K562 (cell line): ENCODE measurements at regions not wholly inside any gene's neighbourhood (a gene's known extent, or its start where the extent isn't known, plus 50 kb on each side); places are given as distances from the start of the nearest gene placed in this dataset.

ENCODE experiments used
- ATAC-seq: fragments of 200-7000 bp; cut with Tn5 transposase; 3 replicates; pipeline ENCODE4 v1.9.1; 2020; ENCODE audit warnings: moderate library complexity
- BruUV-seq: library from RNA; stranded (reverse); fragments of 400-500 nt; replicated peaks from 2 replicates; lab custom pipeline; 2021; lab: Mats Ljungman, UMichigan
- CTCF ChIA-PET: fragments of 300-600 bp; formaldehyde crosslinking; extraction: SDS; loops from one replicate; lab custom pipeline; 2021; ENCODE audit warnings: low intra/inter-chr PET ratio; lab: Yijun Ruan, JAX
- POLR2A ChIA-PET: fragments of 300-600, 350-650 bp; sonication (Branson Sonifier 250); formaldehyde crosslinking; extraction: SDS; loops from one replicate; lab custom pipeline; 2021; ENCODE audit warnings: antibody characterized with exemption, inconsistent platforms; lab: Yijun Ruan, JAX
- DNase-seq, 4 experiments: peaks; one replicate each; pipeline versions ENCODE4 v3.0.0 to v3.0.0-alpha.2; 2011 to 2018; ENCODE audit warnings: low spot score in 3 of 4, mixed read lengths in 3 of 4; ENCODE audit errors: extremely low read depth in 1 of 4
- FAIRE-seq: peaks from 2 replicates; lab custom pipeline; 2011; peaks lifted over from hg19 to GRCh38; lab: Jason Lieb, UNC
- H2AFZ ChIP-seq: 2 replicates; pipeline ENCODE4 v1.6.0; 2011; ENCODE audit warnings: low read depth, low read length, control low read depth, inconsistent platforms
- H3K27ac ChIP-seq: fragments of 200-600 bp; 3 replicates; pipeline ENCODE4 v1.8.0; 2011; ENCODE audit warnings: low read depth, mild to moderate bottlenecking, control low read depth, inconsistent platforms, low read length, moderate library complexity, mixed read lengths; ENCODE audit errors: extremely low read depth
- H3K27me3 ChIP-seq, 2 experiments: fragments of 300-600 bp in 1 of 2; 2 replicates in 1 of 2; 3 replicates in 1 of 2; pipeline versions ENCODE4 v1.6.0 to v1.8.0; 2011; ENCODE audit warnings: inconsistent platforms in 2 of 2, low read length in 2 of 2, mild to moderate bottlenecking in 1 of 2, mixed read lengths in 1 of 2, moderate library complexity in 1 of 2; ENCODE audit not compliant: control insufficient read depth in 2 of 2, insufficient read depth in 2 of 2
- H3K36me3 ChIP-seq: fragments of 300-600 bp; 3 replicates; pipeline ENCODE4 v1.8.0; 2011; ENCODE audit warnings: mild to moderate bottlenecking, low read length, inconsistent platforms; ENCODE audit not compliant: control insufficient read depth, insufficient read depth
- H3K4me1 ChIP-seq, 2 experiments: fragments of 200-600 bp in 1 of 2; replicated peaks in 1 of 2; 2 replicates in 1 of 2; 3 replicates in 1 of 2; pipeline versions ENCODE4 v1.5.1 to v1.8.0; 2011; ENCODE audit warnings: inconsistent platforms in 2 of 2, low read length in 2 of 2, mild to moderate bottlenecking in 1 of 2, mixed read lengths in 1 of 2, moderate library complexity in 1 of 2; ENCODE audit not compliant: control insufficient read depth in 2 of 2, insufficient read depth in 2 of 2
- H3K4me2 ChIP-seq: 2 replicates; pipeline ENCODE4 v1.6.1; 2011; ENCODE audit warnings: low read length, control low read depth, inconsistent platforms, mixed read lengths; ENCODE audit not compliant: insufficient read depth
- H3K4me3 ChIP-seq: fragments of 200-600 bp; sonication (generic), shearing (Covaris generic); 2 replicates; pipeline ENCODE4 v1.5.1; 2016; ENCODE audit warnings: control low read depth, inconsistent platforms
- H3K79me2 ChIP-seq: fragments of 200-600 bp; 3 replicates; pipeline ENCODE4 v1.8.0; 2011; ENCODE audit warnings: low read length, inconsistent platforms; ENCODE audit not compliant: control insufficient read depth, insufficient read depth
- H3K9ac ChIP-seq, 2 experiments: 2 replicates each; pipeline versions ENCODE4 v1.6.0 to v1.6.1; 2011; ENCODE audit warnings: low read depth in 2 of 2, low read length in 2 of 2, control low read depth in 1 of 2, inconsistent platforms in 1 of 2, mild to moderate bottlenecking in 1 of 2, mixed read lengths in 1 of 2; ENCODE audit not compliant: insufficient read depth in 1 of 2
- H3K9me1 ChIP-seq: one replicate; pipeline ENCODE4 v1.6.0; 2011; ENCODE audit warnings: inconsistent platforms, mild to moderate bottlenecking, low read length, moderate library complexity; ENCODE audit not compliant: control insufficient read depth, insufficient read depth
- H3K9me3 ChIP-seq: replicated peaks from 2 replicates; pipeline ENCODE4 v1.5.1; 2011; ENCODE audit warnings: low read depth, low read length, inconsistent platforms; ENCODE audit not compliant: control insufficient read depth, insufficient read depth
- H4K20me1 ChIP-seq: replicated peaks from 2 replicates; pipeline ENCODE4 v1.6.1; 2011; ENCODE audit warnings: low read length, inconsistent platforms, mixed read lengths; ENCODE audit not compliant: control insufficient read depth, insufficient read depth
- ARID2 ChIP-seq: fragments of 450-650 bp; IDR thresholded peaks from 2 replicates; pipeline ENCODE4 v1.6.1; 2017; ENCODE audit warnings: antibody characterized with exemption, mild to moderate bottlenecking
- BACH1 ChIP-seq: fragments of 200-800 bp; sonication (Bioruptor generic); IDR thresholded peaks from 2 replicates; pipeline ENCODE4 v1.6.1; 2016; ENCODE audit warnings: missing genetic modification characterization, missing compliant biosample characterization
- CBX5 ChIP-seq: IDR thresholded peaks from 2 replicates; pipeline ENCODE4 v1.6.1; 2014; ENCODE audit warnings: low read depth, borderline replicate concordance
- FOXA3 ChIP-seq, 2 experiments: fragments of 450-650 bp in 1 of 2; sonication (generic) in 1 of 2; formaldehyde crosslinking; IDR thresholded peaks in 1 of 2; conservative IDR thresholded peaks in 1 of 2; 2 replicates each; pipeline versions ENCODE4 v1.4.0 to v1.8.0; 2020 to 2022; ENCODE audit warnings: mild to moderate bottlenecking in 2 of 2, missing genetic modification reagents in 1 of 2
- LEF1 ChIP-seq: fragments of 450-650 bp; IDR thresholded peaks from 2 replicates; pipeline ENCODE4 v1.6.1; 2016; ENCODE audit warnings: mild to moderate bottlenecking
- MAFG ChIP-seq: fragments of 450-650 bp; conservative IDR thresholded peaks from 2 replicates; pipeline ENCODE4 v1.6.1; 2016; ENCODE audit warnings: missing genetic modification characterization, missing compliant biosample characterization
- RBM15 ChIP-seq: fragments of 200-400 bp; formaldehyde crosslinking; IDR thresholded peaks from 2 replicates; pipeline ENCODE4 v1.6.1; 2018; ENCODE audit warnings: mild to moderate bottlenecking, low read length, moderate library complexity; ENCODE audit not compliant: insufficient read depth
- TAL1 ChIP-seq: fragments of 450-650 bp; IDR thresholded peaks from 2 replicates; pipeline ENCODE4 v1.6.1; 2016; ENCODE audit warnings: mild to moderate bottlenecking
- ZFP91 ChIP-seq: sonication (generic); formaldehyde crosslinking; IDR thresholded peaks from 2 replicates; pipeline ENCODE4 v1.8.0; 2022; ENCODE audit warnings: mild to moderate bottlenecking, missing genetic modification reagents
- ZNF507 ChIP-seq: conservative IDR thresholded peaks from 2 replicates; pipeline ENCODE4 v1.6.1; 2017; ENCODE audit warnings: missing genetic modification characterization, missing compliant biosample characterization
- ZNF75A ChIP-seq: fragments of 450-650 bp; formaldehyde crosslinking; IDR thresholded peaks from 2 replicates; pipeline ENCODE4 v1.4.0; 2020; ENCODE audit warnings: mild to moderate bottlenecking
- WGBS: fragments of 100-300 bp; shearing (Covaris generic); methylation state at CpG from one replicate; pipeline ENCODE4 v1.1.6; 2016; ENCODE audit warnings: low coverage, mixed read lengths; ENCODE audit not compliant: insufficient coverage; ENCODE audit errors: missing lambda C conversion rate; 5-methylcytosine and 5-hydroxymethylcytosine counted together
- in situ Hi-C: fragments of 300-500 bp; cut with MboI; formaldehyde crosslinking; loops from 4 replicates; pipeline ENCODE4 v1.15.0; 2018; ENCODE audit warnings: inconsistent platforms, mixed read lengths
- intact Hi-C: fragments of 100-400 bp; cut with micrococcal nuclease; formaldehyde crosslinking; loops from 2 replicates; pipeline ENCODE4 v1.14.2; 2022
- TF ChIP-seq, protein P1 (sequence below): sonication (generic); formaldehyde crosslinking; IDR thresholded peaks from 2 replicates; pipeline ENCODE4 v1.8.0; 2022; ENCODE audit warnings: missing genetic modification reagents, mild to moderate bottlenecking, moderate library complexity, borderline replicate concordance
- TF ChIP-seq, protein P2 (sequence below): IDR thresholded peaks from 2 replicates; pipeline ENCODE4 v1.6.1; 2011; ENCODE audit warnings: borderline replicate concordance, low read depth, mild to moderate bottlenecking, moderate library complexity, low read length; ENCODE audit not compliant: insufficient read depth, poor library complexity, severe bottlenecking
- TF ChIP-seq, protein P3 (sequence below): fragments of 250-450 bp; sonication (Bioruptor Pico); IDR thresholded peaks from 2 replicates; pipeline ENCODE4 v1.5.0; 2021

GRCh38 chr5:61884252-61884855, 421.7 kb upstream of the KIF2A start:
- TF ChIP-seq ARID2, result no peak
- TF ChIP-seq BACH1 (tag), result no peak
- TF ChIP-seq RBM15, result no peak
- TF ChIP-seq, protein P1, sequence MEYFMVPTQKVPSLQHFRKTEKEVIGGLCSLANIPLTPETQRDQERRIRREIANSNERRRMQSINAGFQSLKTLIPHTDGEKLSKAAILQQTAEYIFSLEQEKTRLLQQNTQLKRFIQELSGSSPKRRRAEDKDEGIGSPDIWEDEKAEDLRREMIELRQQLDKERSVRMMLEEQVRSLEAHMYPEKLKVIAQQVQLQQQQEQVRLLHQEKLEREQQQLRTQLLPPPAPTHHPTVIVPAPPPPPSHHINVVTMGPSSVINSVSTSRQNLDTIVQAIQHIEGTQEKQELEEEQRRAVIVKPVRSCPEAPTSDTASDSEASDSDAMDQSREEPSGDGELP (CRISPR knock-in tag), result no peak
- no peak for TF ChIP-seq FOXA3 (CRISPR knock-in tag; conservative IDR thresholded peaks at IDR 0.05 in 1 of 2, IDR thresholded peaks at IDR 0.05 in 1 of 2)
- TF ChIP-seq TAL1, result no peak
- TF ChIP-seq CBX5, result no peak
- TF ChIP-seq, protein P2, sequence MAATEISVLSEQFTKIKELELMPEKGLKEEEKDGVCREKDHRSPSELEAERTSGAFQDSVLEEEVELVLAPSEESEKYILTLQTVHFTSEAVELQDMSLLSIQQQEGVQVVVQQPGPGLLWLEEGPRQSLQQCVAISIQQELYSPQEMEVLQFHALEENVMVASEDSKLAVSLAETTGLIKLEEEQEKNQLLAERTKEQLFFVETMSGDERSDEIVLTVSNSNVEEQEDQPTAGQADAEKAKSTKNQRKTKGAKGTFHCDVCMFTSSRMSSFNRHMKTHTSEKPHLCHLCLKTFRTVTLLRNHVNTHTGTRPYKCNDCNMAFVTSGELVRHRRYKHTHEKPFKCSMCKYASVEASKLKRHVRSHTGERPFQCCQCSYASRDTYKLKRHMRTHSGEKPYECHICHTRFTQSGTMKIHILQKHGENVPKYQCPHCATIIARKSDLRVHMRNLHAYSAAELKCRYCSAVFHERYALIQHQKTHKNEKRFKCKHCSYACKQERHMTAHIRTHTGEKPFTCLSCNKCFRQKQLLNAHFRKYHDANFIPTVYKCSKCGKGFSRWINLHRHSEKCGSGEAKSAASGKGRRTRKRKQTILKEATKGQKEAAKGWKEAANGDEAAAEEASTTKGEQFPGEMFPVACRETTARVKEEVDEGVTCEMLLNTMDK, result no peak
- no peak for TF ChIP-seq ZFP91 (CRISPR knock-in tag)
- TF ChIP-seq MAFG (tag), result no peak
- no peak for TF ChIP-seq LEF1
- no peak for TF ChIP-seq ZNF507 (tag)
- TF ChIP-seq, protein P3, sequence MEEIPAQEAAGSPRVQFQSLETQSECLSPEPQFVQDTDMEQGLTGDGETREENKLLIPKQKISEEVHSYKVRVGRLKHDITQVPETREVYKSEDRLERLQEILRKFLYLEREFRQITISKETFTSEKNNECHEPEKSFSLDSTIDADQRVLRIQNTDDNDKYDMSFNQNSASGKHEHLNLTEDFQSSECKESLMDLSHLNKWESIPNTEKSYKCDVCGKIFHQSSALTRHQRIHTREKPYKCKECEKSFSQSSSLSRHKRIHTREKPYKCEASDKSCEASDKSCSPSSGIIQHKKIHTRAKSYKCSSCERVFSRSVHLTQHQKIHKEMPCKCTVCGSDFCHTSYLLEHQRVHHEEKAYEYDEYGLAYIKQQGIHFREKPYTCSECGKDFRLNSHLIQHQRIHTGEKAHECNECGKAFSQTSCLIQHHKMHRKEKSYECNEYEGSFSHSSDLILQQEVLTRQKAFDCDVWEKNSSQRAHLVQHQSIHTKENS (CRISPR knock-in tag), result no peak
- TF ChIP-seq ZNF75A, result no peak
- TF ChIP-seq, all 486 proteins: peak for 0
- H3K36me3 ChIP-seq, result no peaks in the 10 kb centered on the region
- no peaks in the 10 kb centered on the region for H3K9me3 ChIP-seq
- no peaks in the 10 kb centered on the region for H3K9me1 ChIP-seq
- no peaks in the 10 kb centered on the region for H3K79me2 ChIP-seq
- no peak overlapping the region for H3K27ac ChIP-seq
- no peak overlapping the region for H3K4me3 ChIP-seq
- intact Hi-C loops, result no loop called here
- POLR2A ChIA-PET, result interaction anchor here (1.2 kb wide), 1 partner anchor 18 kb away, joined by 3 read pairs; no protein-coding TSS in a partner anchor
- ATAC-seq, result no peak
- in situ Hi-C loops, result no loop called here
- H2AFZ ChIP-seq, result no peak overlapping the region
- BruUV-seq, result no TSS peak
- no peaks in the 10 kb centered on the region for H4K20me1 ChIP-seq
- H3K4me1 ChIP-seq, result no peaks in the 10 kb centered on the region
- no peak for DNase-seq
- CTCF ChIA-PET, result no interaction called here
- H3K27me3 ChIP-seq, result peaks cover 3 to 18% of the 10 kb centered on the region in 2 experiments; a peak in 3 of 5 replicates
- H3K9ac ChIP-seq, result no peak overlapping the region
- WGBS, result 0% methylated on average over 7 of the region's 7 CpGs
- H3K4me2 ChIP-seq, result no peak overlapping the region
- no peak for FAIRE-seq
